ENCODE measurements at regions not wholly inside any gene's neighbourhood (a gene's known extent, or its start where the extent isn't known, plus 50 kb on each side); places are given as distances from the start of the nearest gene placed in this dataset.

DNA sequence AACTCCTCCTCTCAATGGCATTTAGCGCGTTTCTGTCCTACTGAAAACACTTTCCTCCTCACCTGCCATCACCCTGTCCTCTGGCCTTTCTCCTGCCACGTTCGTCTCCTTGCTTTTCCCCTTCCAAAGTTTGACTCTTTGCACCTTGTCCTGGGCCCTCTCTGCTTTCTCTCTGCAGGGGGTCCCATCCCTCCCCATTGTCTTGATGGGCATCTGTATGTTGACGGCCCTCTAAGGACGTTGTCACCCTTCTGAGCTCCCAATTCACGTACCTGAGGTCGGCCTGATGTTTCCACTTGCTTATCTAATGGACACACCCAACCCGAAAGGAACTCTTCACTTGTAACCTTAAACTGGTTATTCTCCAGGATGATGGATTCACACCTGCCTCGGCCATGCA lies 170.4 kb downstream of the WSCD1 start:
- TF ChIP-seq, protein P1, sequence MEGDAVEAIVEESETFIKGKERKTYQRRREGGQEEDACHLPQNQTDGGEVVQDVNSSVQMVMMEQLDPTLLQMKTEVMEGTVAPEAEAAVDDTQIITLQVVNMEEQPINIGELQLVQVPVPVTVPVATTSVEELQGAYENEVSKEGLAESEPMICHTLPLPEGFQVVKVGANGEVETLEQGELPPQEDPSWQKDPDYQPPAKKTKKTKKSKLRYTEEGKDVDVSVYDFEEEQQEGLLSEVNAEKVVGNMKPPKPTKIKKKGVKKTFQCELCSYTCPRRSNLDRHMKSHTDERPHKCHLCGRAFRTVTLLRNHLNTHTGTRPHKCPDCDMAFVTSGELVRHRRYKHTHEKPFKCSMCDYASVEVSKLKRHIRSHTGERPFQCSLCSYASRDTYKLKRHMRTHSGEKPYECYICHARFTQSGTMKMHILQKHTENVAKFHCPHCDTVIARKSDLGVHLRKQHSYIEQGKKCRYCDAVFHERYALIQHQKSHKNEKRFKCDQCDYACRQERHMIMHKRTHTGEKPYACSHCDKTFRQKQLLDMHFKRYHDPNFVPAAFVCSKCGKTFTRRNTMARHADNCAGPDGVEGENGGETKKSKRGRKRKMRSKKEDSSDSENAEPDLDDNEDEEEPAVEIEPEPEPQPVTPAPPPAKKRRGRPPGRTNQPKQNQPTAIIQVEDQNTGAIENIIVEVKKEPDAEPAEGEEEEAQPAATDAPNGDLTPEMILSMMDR (IDR thresholded peaks at IDR 0.05; ENCODE audit: borderline replicate concordance, control extremely low read depth, extremely low read depth, insufficient read depth, missing control alignments), result no peak
- in situ Hi-C loops (cut with MboI; ENCODE audit: low sequenced_read_pairs, unreplicated experiment), result no loop called here

DNA sequence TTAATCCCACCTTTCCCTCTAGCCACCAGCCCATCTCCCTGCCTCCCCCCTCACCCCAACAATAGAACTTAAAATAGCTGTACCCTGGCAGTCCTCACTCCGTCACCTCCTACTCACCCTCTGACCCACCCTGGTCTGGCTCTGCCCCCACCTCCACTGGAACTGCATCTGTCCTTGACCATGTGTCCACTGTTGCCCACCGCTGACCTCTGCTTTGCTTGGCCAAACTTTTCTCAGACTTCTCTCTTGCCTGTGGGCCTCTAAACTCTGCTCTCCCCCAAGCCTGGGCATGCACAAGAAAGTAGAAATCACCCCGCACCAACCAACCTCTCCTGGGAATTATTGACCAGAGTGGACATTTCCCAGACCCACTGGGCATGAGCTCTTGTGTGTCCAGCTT lies 169.8 kb downstream of the WSCD1 start:
- in situ Hi-C loops (cut with MboI; ENCODE audit: low sequenced_read_pairs, unreplicated experiment), result no loop called here
- no peak for DNase-seq (ENCODE audit: low spot score)
- TF ChIP-seq, protein P1 (IDR thresholded peaks at IDR 0.05; ENCODE audit: borderline replicate concordance, control extremely low read depth, extremely low read depth, insufficient read depth, missing control alignments), result no peak

More for the DNA sequence above, 170.4 kb downstream of the WSCD1 start:
- no peak for DNase-seq (ENCODE audit: low spot score)

DNA sequence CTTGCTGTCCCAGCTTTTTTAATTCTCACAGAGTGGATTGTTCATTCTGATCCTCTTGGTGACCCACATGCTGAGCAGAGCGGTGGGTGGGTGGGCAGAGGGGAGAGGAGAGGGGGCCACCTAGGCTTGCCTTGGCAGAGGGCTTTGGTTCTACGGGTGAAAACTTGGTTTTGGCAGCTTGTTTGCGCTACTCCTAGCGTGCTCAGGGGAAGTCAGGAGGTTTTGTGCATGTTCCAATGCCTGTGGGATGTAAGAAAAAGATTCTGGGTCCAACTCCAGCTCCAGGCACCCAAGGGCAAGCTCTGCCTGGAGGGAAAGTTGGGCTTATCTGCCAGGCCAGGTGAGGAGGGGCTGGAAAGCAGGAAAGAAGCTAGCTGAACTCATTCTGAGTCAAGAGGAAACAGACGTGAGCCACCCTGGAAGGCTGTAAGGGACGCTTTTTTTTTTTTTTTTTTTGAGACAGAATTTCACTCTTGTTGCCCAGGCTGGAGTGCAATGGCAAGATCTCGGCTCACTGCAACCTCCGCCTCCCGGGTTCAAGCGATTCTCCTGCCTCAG lies 169.1 kb downstream of the WSCD1 start:
- TF ChIP-seq, protein P1 (IDR thresholded peaks at IDR 0.05; ENCODE audit: borderline replicate concordance, control extremely low read depth, extremely low read depth, insufficient read depth, missing control alignments), result no peak
- DNase-seq (ENCODE audit: low spot score), result no peak
- in situ Hi-C loops (cut with MboI; ENCODE audit: low sequenced_read_pairs, unreplicated experiment), result no loop called here

DNA sequence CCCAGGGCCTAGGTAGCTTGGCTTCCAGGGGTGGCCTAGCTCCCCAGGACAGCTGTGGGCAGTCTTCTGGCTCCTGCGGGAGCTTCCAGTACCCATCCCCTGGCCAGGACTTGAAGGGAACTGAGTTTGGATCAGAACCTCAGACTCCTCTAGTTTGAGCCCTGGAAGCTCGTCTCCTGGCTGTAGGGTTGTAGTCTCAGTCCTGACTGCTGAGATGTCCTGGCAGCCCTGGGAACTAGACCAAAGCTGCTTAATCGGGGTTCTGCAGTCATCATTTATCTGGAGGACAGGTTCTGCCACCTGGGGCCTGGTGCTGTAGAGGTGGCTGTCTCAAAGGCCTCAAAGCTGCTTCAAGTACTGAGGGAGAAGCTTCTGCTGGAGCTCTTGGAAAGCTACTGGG lies 163.7 kb downstream of the WSCD1 start:
- in situ Hi-C loops (cut with MboI; ENCODE audit: low sequenced_read_pairs, unreplicated experiment), result no loop called here

DNA sequence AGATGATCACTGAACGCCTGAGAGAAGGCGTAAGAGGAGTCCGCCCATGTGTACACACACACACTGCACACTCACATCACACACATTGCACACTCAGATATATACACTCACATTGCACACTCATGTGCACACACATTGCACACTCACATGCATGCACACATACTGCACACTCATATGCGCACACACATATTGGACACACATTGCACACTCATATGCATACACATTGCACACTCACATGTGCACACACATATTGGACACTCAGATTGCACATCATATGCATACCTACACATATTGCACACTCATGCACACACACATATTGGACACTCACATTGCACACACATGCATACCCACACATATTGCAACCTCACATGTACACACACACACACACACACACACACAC lies 163.2 kb downstream of the WSCD1 start:
- no peak for DNase-seq (ENCODE audit: low spot score)
- TF ChIP-seq, protein P1 (IDR thresholded peaks at IDR 0.05; ENCODE audit: borderline replicate concordance, control extremely low read depth, extremely low read depth, insufficient read depth, missing control alignments), result no peak
- in situ Hi-C loops (cut with MboI; ENCODE audit: low sequenced_read_pairs, unreplicated experiment), result no loop called here

More for the DNA sequence above, 163.7 kb downstream of the WSCD1 start:
- DNase-seq (ENCODE audit: low spot score), result no peak
- TF ChIP-seq, protein P1 (IDR thresholded peaks at IDR 0.05; ENCODE audit: borderline replicate concordance, control extremely low read depth, extremely low read depth, insufficient read depth, missing control alignments), result no peak

DNA sequence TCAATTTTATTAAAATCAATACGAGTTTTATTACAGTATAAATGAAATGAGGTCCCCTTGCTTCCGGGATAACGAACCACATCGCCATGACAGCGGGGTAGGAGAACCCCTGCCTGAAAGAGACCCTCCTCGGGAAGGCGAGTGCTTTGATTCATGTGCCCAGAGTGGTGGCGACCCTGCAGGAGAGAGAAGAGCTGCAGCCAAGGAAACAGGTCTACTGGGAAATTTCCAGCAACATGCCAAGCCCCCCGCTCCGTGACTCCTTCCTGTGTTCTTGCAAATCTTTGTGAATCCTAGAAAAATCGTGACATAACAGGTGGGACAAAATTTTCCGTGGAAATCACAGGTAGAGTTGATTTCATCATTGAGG lies 162.5 kb downstream of the WSCD1 start:
- TF ChIP-seq, protein P1 (IDR thresholded peaks at IDR 0.05; ENCODE audit: borderline replicate concordance, control extremely low read depth, extremely low read depth, insufficient read depth, missing control alignments), result no peak
- in situ Hi-C loops (cut with MboI; ENCODE audit: low sequenced_read_pairs, unreplicated experiment), result no loop called here

More for the DNA sequence above, 162.5 kb downstream of the WSCD1 start:
- no peak for DNase-seq (ENCODE audit: low spot score)
